ENCODE measurements at regions not wholly inside any gene's neighbourhood (a gene's known extent, or its start where the extent isn't known, plus 50 kb on each side); places are given as distances from the start of the nearest gene placed in this dataset.

- TF ChIP-seq PBX3 (IDR thresholded peaks at IDR 0.05; ENCODE audit: insufficient replicate concordance, low read depth, low read length): no peak
Measured at GRCh38 chr6:114733596-114733995, 390.8 kb upstream of the HS3ST5 start (continued).

- Histone ChIP-seq H3K27ac (ENCODE audit: control insufficient read depth, insufficient read depth) (no peak overlapping the region), H3K9me3 (replicated peaks; ENCODE audit: control insufficient read depth, insufficient read depth, low read length) (no peaks in the 10 kb centered on the region), H3K4me3 (no peak overlapping the region), H3K4me2 (ENCODE audit: control insufficient read depth, insufficient read depth) (no peak overlapping the region), H2AFZ (ENCODE audit: control insufficient read depth, low read depth, low read length) (no peak overlapping the region; the same call in 1 of the 2 replicates), H3K27me3 (replicated peaks in 1 of 2; ENCODE audit: control insufficient read depth in 2 of 2, insufficient read depth in 2 of 2, low read length in 1 of 2) (no peaks in the 10 kb centered on the region), H3K79me2 (ENCODE audit: control insufficient read depth, insufficient read depth, low read length) (no peaks in the 10 kb centered on the region), H3K9ac (ENCODE audit: control insufficient read depth, insufficient read depth, low read length) (no peak overlapping the region), H3K4me1 (ENCODE audit: control insufficient read depth, insufficient read depth, low read length) (peaks cover 6% of the 10 kb centered on the region; the same call in 1 of the 2 replicates), H4K20me1 (ENCODE audit: control insufficient read depth, insufficient read depth) (no peaks in the 10 kb centered on the region), H3K36me3 (ENCODE audit: control insufficient read depth in 2 of 2, insufficient read depth in 2 of 2, low read length in 1 of 2) (no peaks in the 10 kb centered on the region)
- POLR2A ChIA-PET: no interaction called here
- SMC1A ChIA-PET (ENCODE audit: uncharacterized antibody, unreplicated experiment): interaction anchor here (0.8 to 3.4 kb wide), 7 partner anchors 10 to 287 kb away, joined by 3 to 13 read pairs (median 4); no protein-coding TSS in a partner anchor
- BruUV-seq (replicated peaks): no TSS peak
- WGBS (ENCODE audit: insufficient coverage, insufficient replicate concordance, low lambda C conversion rate, missing lambda C conversion rate): 9% methylated on average over 2 of the region's 2 CpGs
- FAIRE-seq (no peak), ATAC-seq (no peak), DNase-seq (ENCODE audit: low read depth, low spot score) (no peak)
- intact Hi-C loops (cut with micrococcal nuclease; ENCODE audit: unreplicated experiment) (loop anchor here (1.0 to 10.0 kb wide), 3 partner anchors 12 to 1376 kb away; no protein-coding TSS in a partner anchor), in situ Hi-C loops (cut with MboI) (no loop called here)
- CTCF ChIA-PET: interaction anchor here (1.1 kb wide), 1 partner anchor 11 kb away, joined by 4 read pairs; no protein-coding TSS in a partner anchor
- RAD21 ChIA-PET (ENCODE audit: unreplicated experiment): interaction anchor here (1.1 kb wide), 1 partner anchor 15 kb away, joined by 4 read pairs; no protein-coding TSS in a partner anchor
- no peak for TF ChIP-seq BMI1 (IDR thresholded peaks at IDR 0.05; ENCODE audit: borderline replicate concordance)
- no peak for TF ChIP-seq IRF4 (IDR thresholded peaks at IDR 0.05; ENCODE audit: low read depth, low read length)
- no peak for TF ChIP-seq PBX3 (IDR thresholded peaks at IDR 0.05; ENCODE audit: insufficient replicate concordance, low read depth, low read length)
- no peak for TF ChIP-seq EP300 (IDR thresholded peaks at IDR 0.05; ENCODE audit: borderline replicate concordance in 1 of 2, control insufficient read depth in 1 of 2, low read depth in 2 of 2, low read length in 2 of 2)
- no peak for TF ChIP-seq POU2F2 (IDR thresholded peaks at IDR 0.05; ENCODE audit: borderline replicate concordance, low read depth, low read length)
- TF ChIP-seq TCF12 (IDR thresholded peaks at IDR 0.05; ENCODE audit: low read depth, low read length): no peak
- no peak for TF ChIP-seq MEF2A (IDR thresholded peaks at IDR 0.05; ENCODE audit: insufficient read depth, low read depth, low read length)
- TF ChIP-seq NKRF (conservative IDR thresholded peaks at IDR 0.05): no peak
- no peak for TF ChIP-seq FOXK2 (IDR thresholded peaks at IDR 0.05)
- no peak for TF ChIP-seq E2F4 (IDR thresholded peaks at IDR 0.05; ENCODE audit: low read depth, low read length)
- TF ChIP-seq PAX8 (IDR thresholded peaks at IDR 0.05): no peak
- TF ChIP-seq CREB1 (IDR thresholded peaks at IDR 0.05; ENCODE audit: low read depth): no peak
- no peak for TF ChIP-seq CBX3 (IDR thresholded peaks at IDR 0.05; ENCODE audit: borderline replicate concordance, low read depth)
- TF ChIP-seq NRF1 (conservative IDR thresholded peaks at IDR 0.05; ENCODE audit: low read depth, low read length): no peak
- no peak for TF ChIP-seq USF2 (IDR thresholded peaks at IDR 0.05; ENCODE audit: borderline replicate concordance, low read depth, low read length)
Measured at GRCh38 chr6:114718716-114719270, 376.0 kb upstream of the HS3ST5 start.
